Trophoblast cell (in vitro differentiated cells and primary cell): ENCODE measurements at regions not wholly inside any gene's neighbourhood (a gene's known extent, or its start where the extent isn't known, plus 50 kb on each side); places are given as distances from the start of the nearest gene placed in this dataset.
A peak's percentile ranks its signal among the peaks of the same experiment; 100 is the strongest.
"Not testable (repeated sequence)": the region's sequence is repeated elsewhere in the genome, so short reads cannot be mapped to it uniquely, and the experiment has no call there.

ENCODE experiments used
- DNase-seq, 2 donors: peaks; one replicate each; pipeline ENCODE4 v3.0.0-alpha.2; 2016
- H2AFZ ChIP-seq: 2 replicates; pipeline ENCODE4 v1.6.1; 2013; ENCODE audit warnings: low read length, moderate library complexity, mild to moderate bottlenecking; ENCODE audit not compliant: insufficient read depth, poor library complexity
- H2AK5ac ChIP-seq: 2 replicates; pipeline ENCODE4 v1.6.1; 2013; ENCODE audit warnings: mild to moderate bottlenecking, low read length
- H2BK120ac ChIP-seq: 2 replicates; pipeline ENCODE4 v1.6.1; 2013; ENCODE audit warnings: low read length, mild to moderate bottlenecking, moderate library complexity; ENCODE audit not compliant: insufficient read depth, poor library complexity
- H2BK12ac ChIP-seq: 2 replicates; pipeline ENCODE4 v1.6.1; 2013; ENCODE audit warnings: mild to moderate bottlenecking, low read length, moderate library complexity
- H2BK5ac ChIP-seq: 2 replicates; pipeline ENCODE4 v1.6.1; 2013; ENCODE audit warnings: low read length, low read depth, moderate library complexity, mild to moderate bottlenecking; ENCODE audit not compliant: poor library complexity
- H3K14ac ChIP-seq: 2 replicates; pipeline ENCODE4 v1.6.1; 2013; ENCODE audit warnings: mild to moderate bottlenecking, low read length
- H3K18ac ChIP-seq: 2 replicates; pipeline ENCODE4 v1.6.1; 2013; ENCODE audit warnings: mild to moderate bottlenecking, low read length
- H3K23ac ChIP-seq: 2 replicates; pipeline ENCODE4 v1.6.1; 2013; ENCODE audit warnings: low read length
- H3K27ac ChIP-seq: 2 replicates; pipeline ENCODE4 v1.5.1; 2013; ENCODE audit warnings: low read depth, mild to moderate bottlenecking, inconsistent platforms, low read length, moderate library complexity
- H3K27me3 ChIP-seq: 2 replicates; pipeline ENCODE4 v1.6.1; 2013; ENCODE audit warnings: inconsistent platforms, mild to moderate bottlenecking, low read length, moderate library complexity; ENCODE audit not compliant: insufficient read depth
- H3K36me3 ChIP-seq, 2 experiments: 1 replicate in 1 of 2; 2 replicates in 1 of 2; pipeline ENCODE4 v1.6.1; 2013; ENCODE audit warnings: low read length in 2 of 2, mild to moderate bottlenecking in 2 of 2, moderate library complexity in 1 of 2; ENCODE audit not compliant: insufficient read depth in 2 of 2, control insufficient read depth in 1 of 2
- H3K4ac ChIP-seq: 2 replicates; pipeline ENCODE4 v1.6.1; 2013; ENCODE audit warnings: low read depth, mild to moderate bottlenecking, low read length, moderate library complexity
- H3K4me1 ChIP-seq, 2 experiments: 1 replicate in 1 of 2; 2 replicates in 1 of 2; pipeline ENCODE4 v1.6.1; 2013; ENCODE audit warnings: low read length in 2 of 2, mild to moderate bottlenecking in 2 of 2, moderate library complexity in 1 of 2; ENCODE audit not compliant: insufficient read depth in 2 of 2, control insufficient read depth in 1 of 2
- H3K4me2 ChIP-seq: 2 replicates; pipeline ENCODE4 v1.6.1; 2013; ENCODE audit warnings: inconsistent platforms, mild to moderate bottlenecking, low read length, moderate library complexity
- H3K4me3 ChIP-seq: 2 replicates; pipeline ENCODE4 v1.5.1; 2013; ENCODE audit warnings: mild to moderate bottlenecking, low read depth, low read length, inconsistent platforms
- H3K79me1 ChIP-seq: one replicate; pipeline ENCODE4 v1.6.1; 2013; ENCODE audit warnings: low read length
- H3K79me2 ChIP-seq: 2 replicates; pipeline ENCODE4 v1.6.1; 2013; ENCODE audit warnings: low read length, mild to moderate bottlenecking; ENCODE audit not compliant: control insufficient read depth, insufficient read depth, poor library complexity
- H3K9ac ChIP-seq: 2 replicates; pipeline ENCODE4 v1.6.1; 2013; ENCODE audit warnings: mild to moderate bottlenecking, low read length
- H3K9me3 ChIP-seq: 2 replicates; pipeline ENCODE4 v1.6.1; 2013; ENCODE audit warnings: low read depth, mild to moderate bottlenecking, control low read depth, inconsistent platforms, low read length; ENCODE audit not compliant: insufficient read depth
- H4K12ac ChIP-seq: 2 replicates; pipeline ENCODE4 v1.6.1; 2013; ENCODE audit warnings: low read depth, mild to moderate bottlenecking, low read length, moderate library complexity
- H4K8ac ChIP-seq: 2 replicates; pipeline ENCODE4 v1.6.1; 2013; ENCODE audit warnings: low read depth, mild to moderate bottlenecking, low read length, moderate library complexity
- H4K91ac ChIP-seq: one replicate; pipeline ENCODE4 v1.6.1; 2013; ENCODE audit warnings: low read depth, mild to moderate bottlenecking, low read length, moderate library complexity
- WGBS: extraction: QIAGEN DNeasy Blood & Tissue Kit; methylation state at CpG from one replicate; pipeline ENCODE4 v1.1.7; 2013; ENCODE audit warnings: missing lambda C conversion rate; ENCODE audit not compliant: insufficient read length, insufficient coverage; ENCODE audit errors: extremely low coverage; 5-methylcytosine and 5-hydroxymethylcytosine counted together

DNA sequence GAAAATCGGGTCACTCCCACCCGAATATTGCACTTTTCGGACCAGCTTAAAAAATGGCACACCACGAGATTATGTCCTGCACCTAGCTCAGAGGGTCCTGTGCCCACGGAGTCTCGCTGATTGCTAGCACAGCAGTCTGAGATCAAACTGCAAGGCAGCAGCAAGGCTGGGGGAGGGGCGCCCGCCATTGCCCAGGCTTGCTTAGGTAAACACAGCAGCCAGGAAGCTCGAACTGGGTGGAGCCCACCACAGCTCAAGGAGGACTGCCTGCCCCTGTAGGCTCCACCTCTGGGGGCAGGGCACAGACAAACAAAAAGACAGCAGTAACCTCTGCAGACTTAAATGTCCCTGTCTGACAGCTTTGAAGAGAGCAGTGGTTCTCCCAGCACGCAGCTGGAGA is 405.3 kb downstream of the PTH2R start:
- H3K4me3 ChIP-seq, H3K79me2 ChIP-seq: not testable (repeated sequence)

DNA sequence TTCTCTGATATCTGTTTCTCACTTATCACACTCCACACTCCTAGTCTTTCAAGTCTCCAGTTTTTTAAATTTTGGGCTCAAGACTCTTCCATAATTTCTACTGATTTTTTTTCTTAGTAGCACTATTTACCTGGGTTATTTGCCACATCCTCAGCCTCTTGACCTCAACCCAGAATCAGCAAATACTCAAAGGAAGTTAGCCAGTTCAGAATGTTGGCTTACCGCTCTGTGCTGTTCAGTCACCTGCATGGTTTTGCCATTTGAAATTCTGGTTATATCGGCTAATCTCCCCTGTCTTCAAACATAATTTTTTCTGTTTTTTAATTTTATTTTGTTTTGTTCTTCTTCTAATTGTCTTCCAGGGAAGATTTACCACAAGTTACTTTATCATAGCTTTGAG is 412.6 kb downstream of the PTH2R start:
- no CpG with 5 or more reads among the region's 2 CpGs for WGBS
- H3K4ac ChIP-seq = no peak overlapping the region
- H4K91ac ChIP-seq = no peak overlapping the region

More for the DNA sequence above, 405.3 kb downstream of the PTH2R start:
- H2AFZ ChIP-seq, H3K23ac ChIP-seq, H3K14ac ChIP-seq, H4K12ac ChIP-seq, H2BK120ac ChIP-seq, H4K8ac ChIP-seq, H2BK5ac ChIP-seq, H4K91ac ChIP-seq, H3K9me3 ChIP-seq, H3K36me3 ChIP-seq, H3K79me1 ChIP-seq, H3K9ac ChIP-seq, H3K27me3 ChIP-seq, H2BK12ac ChIP-seq, H3K27ac ChIP-seq, H3K4me1 ChIP-seq, H2AK5ac ChIP-seq, DNase-seq, H3K18ac ChIP-seq, H3K4me2 ChIP-seq, H3K4ac ChIP-seq: not testable (repeated sequence)
- WGBS = no CpG with 5 or more reads among the region's 10 CpGs

DNA sequence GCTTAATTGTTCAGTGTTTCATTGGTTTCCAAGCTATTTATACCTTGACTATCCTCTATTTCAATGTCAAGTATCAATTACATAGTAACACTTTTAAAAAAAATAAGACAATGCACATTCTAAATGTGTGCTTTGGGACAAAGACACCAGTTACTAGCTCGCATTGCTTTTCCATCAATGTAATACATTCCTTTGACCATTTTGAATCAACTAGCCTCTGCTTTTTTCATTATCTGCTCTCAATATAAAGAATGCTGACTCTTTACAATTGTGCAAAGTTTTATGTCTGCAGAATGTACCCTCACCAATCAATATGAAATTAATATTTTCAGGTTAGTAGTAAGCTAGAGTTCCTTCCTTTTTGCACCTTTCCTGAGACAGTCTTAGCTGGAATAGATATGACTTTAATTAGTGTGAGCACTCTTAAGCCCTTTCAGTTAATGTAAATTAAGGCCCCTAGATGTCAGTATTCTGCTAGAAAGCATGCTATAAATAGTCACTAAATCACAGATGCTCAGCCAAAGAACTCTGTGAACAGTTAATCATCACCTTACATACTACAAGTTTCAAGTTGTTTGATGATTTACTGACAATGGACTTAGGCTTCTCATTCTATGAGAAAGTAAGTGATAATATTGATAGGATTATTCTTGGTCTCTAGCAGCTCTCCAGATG is 413.6 kb downstream of the PTH2R start:
- Histone ChIP-seq H3K9me3 (no peaks in the 10 kb centered on the region), H3K27ac (no peak overlapping the region), H3K9ac (no peak overlapping the region), H2BK120ac (no peak overlapping the region), H3K4me2 (no peak overlapping the region), H3K36me3 (no peaks in the 10 kb centered on the region), H4K12ac (no peak overlapping the region), H2AK5ac (no peak overlapping the region), H2BK12ac (no peak overlapping the region), H3K27me3 (no peaks in the 10 kb centered on the region), H3K4ac (no peak overlapping the region), H3K4me3 (no peak overlapping the region), H4K91ac (no peak overlapping the region), H3K4me1 (no peaks in the 10 kb centered on the region), H4K8ac (no peak overlapping the region), H3K23ac (no peak overlapping the region), H3K14ac (no peak overlapping the region), H2AFZ (no peak overlapping the region), H3K18ac (no peak overlapping the region), H3K79me2 (no peaks in the 10 kb centered on the region), H2BK5ac (no peak overlapping the region), H3K79me1 (no peaks in the 10 kb centered on the region)
- DNase-seq = peak in 1 of 2 donors; percentile 65
- WGBS = no CpG with 5 or more reads among the region's 1 CpG

More for the DNA sequence above, 412.6 kb downstream of the PTH2R start:
- H4K12ac ChIP-seq = no peak overlapping the region
- no peak overlapping the region for H3K9ac ChIP-seq
- H2BK120ac ChIP-seq = no peak overlapping the region
- H3K36me3 ChIP-seq = no peaks in the 10 kb centered on the region
- no peak overlapping the region for H2BK12ac ChIP-seq
- no peaks in the 10 kb centered on the region for H3K9me3 ChIP-seq
- no peak overlapping the region for H2AFZ ChIP-seq
- H3K4me2 ChIP-seq = no peak overlapping the region
- no peak overlapping the region for H2AK5ac ChIP-seq
- no peak overlapping the region for H2BK5ac ChIP-seq
- H3K79me2 ChIP-seq = no peaks in the 10 kb centered on the region
- no peak overlapping the region for H3K18ac ChIP-seq
- no peak overlapping the region for H4K8ac ChIP-seq
- no peaks in the 10 kb centered on the region for H3K27me3 ChIP-seq
- H3K23ac ChIP-seq = no peak overlapping the region
- H3K14ac ChIP-seq = no peak overlapping the region
- no peaks in the 10 kb centered on the region for H3K79me1 ChIP-seq
- no peak overlapping the region for H3K27ac ChIP-seq
- no peaks in the 10 kb centered on the region for H3K4me1 ChIP-seq
- H3K4me3 ChIP-seq = no peak overlapping the region
- DNase-seq = no peak

DNA sequence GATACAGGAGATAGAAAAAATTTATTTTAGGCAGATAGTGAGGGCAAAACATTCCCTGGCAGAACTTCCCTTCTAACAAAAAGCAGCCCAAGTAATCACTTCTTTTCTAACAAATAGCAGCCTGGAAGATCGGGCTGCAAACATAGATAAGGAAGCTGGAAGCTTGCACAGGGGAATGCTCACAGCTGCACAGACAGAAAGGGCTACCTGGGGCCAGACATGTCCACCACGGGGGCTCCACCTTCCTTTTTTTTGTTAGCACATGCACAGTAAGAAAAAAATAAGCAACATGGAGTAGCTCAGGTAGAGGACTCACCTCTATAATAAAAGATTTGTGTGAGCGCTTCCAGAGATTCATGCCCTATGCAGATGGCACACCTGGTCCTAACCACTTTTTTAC is 420.5 kb downstream of the PTH2R start:
- Histone ChIP-seq H3K4me3 (no peak overlapping the region), H3K18ac (no peak overlapping the region), H3K4me1 (no peaks in the 10 kb centered on the region), H2AFZ (no peak overlapping the region), H4K91ac (no peak overlapping the region), H3K9me3 (peaks cover under 1% of the 10 kb centered on the region), H3K4ac (no peak overlapping the region), H3K79me1 (no peaks in the 10 kb centered on the region), H3K27ac (no peak overlapping the region), H3K79me2 (no peaks in the 10 kb centered on the region), H2BK5ac (no peak overlapping the region), H3K9ac (no peak overlapping the region), H4K8ac (no peak overlapping the region), H2BK120ac (no peak overlapping the region), H4K12ac (no peak overlapping the region), H3K36me3 (no peaks in the 10 kb centered on the region), H3K4me2 (no peak overlapping the region), H3K14ac (no peak overlapping the region), H3K23ac (no peak overlapping the region), H3K27me3 (no peaks in the 10 kb centered on the region), H2BK12ac (no peak overlapping the region), H2AK5ac (no peak overlapping the region)
- WGBS = no CpG with 5 or more reads among the region's 3 CpGs
- DNase-seq = no peak
